ENCODE measurements at regions not wholly inside any gene's neighbourhood (a gene's known extent, or its start where the extent isn't known, plus 50 kb on each side); places are given as distances from the start of the nearest gene placed in this dataset.

DNA sequence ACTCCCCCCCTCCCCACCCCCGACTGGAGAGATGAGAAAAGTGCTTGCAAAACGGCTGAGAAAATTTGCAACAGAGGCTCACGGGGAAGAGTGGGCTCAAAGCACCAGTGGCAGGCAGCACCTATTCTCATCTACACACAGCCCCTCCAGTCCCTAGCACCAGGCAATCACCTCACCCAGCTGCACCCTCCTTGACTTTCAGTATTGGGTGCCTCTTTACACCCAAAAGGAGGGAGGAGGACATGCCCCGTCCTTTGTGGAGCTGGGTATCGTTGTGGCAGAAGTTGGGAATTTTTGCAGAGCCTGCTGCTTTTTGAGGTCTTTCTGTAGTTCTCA, 182.8 kb upstream of the TOPAZ1 start:
- no peak for DNase-seq

- no peak for DNase-seq
Observed at GRCh38 chr3:44060164-44060563, 181.5 kb upstream of the TOPAZ1 start.

GRCh38 chr3:44061268-44061667, 180.4 kb upstream of the TOPAZ1 start:
- DNase-seq: no peak

GRCh38 chr3:44061961-44062360, 179.7 kb upstream of the TOPAZ1 start:
- DNase-seq: no peak

- no peak for DNase-seq
Observed at GRCh38 chr3:44065311-44066094, 176.2 kb upstream of the TOPAZ1 start.

GRCh38 chr3:44066806-44067205, 174.9 kb upstream of the TOPAZ1 start:
- DNase-seq: no peak

- no peak for DNase-seq
Observed at GRCh38 chr3:44067431-44067830, 174.3 kb upstream of the TOPAZ1 start.

- no peak for DNase-seq
Observed at GRCh38 chr3:44068753-44069152, 172.9 kb upstream of the TOPAZ1 start.

GRCh38 chr3:44069276-44069675, 172.4 kb upstream of the TOPAZ1 start:
- DNase-seq: peak; percentile 19

- DNase-seq: no peak
Observed at GRCh38 chr3:44070841-44071546, 170.7 kb upstream of the TOPAZ1 start.

GRCh38 chr3:44072601-44073540, 168.8 kb upstream of the TOPAZ1 start:
- DNase-seq: no peak

DNA sequence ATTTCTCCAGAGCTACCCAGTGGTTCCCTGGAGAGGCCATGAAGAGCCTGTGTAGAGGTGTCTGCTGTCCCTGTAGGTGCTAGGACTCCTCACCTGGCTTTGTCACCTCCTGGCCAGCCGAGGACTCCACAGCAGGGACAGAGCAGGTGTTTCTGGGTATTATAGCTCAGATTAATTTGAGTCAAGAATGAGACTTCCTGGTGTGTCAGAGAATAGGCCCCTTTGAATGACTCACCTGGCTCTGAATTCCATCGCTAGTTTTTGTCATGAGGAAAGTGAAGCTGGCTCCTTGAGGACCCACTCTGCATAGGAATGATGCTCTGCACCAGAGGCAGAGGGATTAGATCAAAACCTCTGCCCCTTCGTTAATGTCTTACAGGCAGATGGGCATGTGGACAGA, 167.5 kb upstream of the TOPAZ1 start:
- DNase-seq: no peak

- DNase-seq: no peak
Observed at GRCh38 chr3:44076221-44076829, 165.4 kb upstream of the TOPAZ1 start.

DNA sequence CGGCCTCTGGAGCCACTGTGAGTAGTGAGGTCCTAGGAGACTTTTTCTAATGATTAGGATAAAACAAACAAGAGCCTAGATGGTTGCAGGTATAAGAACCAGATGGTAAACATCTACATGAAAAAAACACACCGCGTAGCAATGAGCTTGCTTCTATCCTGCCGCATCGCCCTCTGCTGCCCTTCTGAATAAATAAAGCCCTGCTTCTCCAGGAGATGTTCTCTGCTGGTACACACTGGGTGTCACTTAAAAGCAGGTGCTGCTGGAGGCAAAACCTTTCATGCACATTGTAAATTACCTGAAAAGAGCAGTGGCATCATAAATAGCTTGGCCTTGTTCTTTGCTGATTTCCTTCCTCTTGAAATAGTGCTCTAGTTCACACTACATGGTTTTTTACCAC, 164.4 kb upstream of the TOPAZ1 start:
- no peak for DNase-seq

DNA sequence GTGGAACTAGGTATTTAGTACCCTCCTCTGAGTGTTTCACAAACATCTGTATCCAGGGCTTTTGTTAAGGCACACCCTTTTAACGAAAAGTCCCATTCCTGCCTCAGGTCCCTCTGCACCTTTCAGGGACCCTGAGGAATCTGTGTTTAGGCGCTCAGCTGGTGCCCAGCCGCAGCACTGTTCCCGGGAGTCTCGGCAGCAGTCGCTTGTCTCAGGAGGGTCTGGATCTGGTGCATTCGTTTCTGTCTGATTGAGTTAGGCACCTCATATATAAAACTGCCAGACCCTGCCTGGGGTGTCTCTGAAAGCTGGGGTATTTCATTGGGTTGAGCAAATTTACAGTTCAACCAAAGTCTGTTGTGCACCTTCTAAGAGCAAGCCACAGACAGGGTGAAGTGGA, 162.8 kb upstream of the TOPAZ1 start:
- DNase-seq: no peak

DNA sequence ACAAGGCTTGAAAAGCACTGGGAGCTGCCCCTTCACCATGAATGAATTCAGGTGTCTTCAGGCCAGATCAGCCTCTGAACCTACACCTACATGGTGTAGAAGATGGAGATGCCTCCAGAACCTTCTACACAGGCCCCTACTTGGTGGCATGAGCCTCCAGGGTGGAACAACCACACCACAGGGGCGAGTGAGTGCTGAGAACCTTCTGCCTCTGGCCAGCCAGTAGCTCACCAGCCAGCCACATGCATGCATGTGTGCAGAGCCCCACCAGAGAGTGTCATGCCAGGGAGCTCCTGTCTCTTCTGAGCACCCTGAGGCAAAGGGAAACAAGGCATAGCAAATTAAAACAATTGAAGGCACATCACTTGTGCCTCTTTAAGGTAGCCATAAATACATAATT, 161.8 kb upstream of the TOPAZ1 start:
- DNase-seq: no peak

DNA sequence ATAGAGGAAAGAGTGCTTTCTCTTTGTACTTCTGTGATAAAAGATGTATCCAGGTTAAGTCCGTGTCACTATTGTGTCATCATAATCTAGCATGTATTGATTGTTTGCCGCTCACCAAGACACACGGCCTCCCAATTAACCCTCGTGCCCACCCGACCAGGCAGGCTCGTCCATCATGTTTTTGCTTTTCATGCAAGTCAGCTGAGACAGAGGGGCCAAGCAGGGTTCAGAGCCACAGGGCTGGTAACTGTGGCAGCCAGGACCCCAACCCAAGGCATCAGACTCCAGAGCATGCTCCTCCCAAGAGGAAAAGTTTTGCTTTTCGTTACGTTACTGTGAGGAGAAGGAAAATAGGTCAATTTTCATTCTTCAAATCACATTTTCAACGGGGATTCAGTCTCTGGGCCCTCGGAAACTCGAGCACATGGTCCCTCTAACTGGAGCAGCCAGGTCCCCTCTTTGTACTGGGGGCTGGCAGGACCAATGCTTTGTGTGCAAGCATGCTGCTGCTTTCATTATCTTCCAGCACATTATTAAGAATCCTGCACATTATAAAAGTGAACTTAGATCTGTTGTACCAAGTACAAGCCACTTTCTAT, 161.1 kb upstream of the TOPAZ1 start:
- DNase-seq: no peak

DNA sequence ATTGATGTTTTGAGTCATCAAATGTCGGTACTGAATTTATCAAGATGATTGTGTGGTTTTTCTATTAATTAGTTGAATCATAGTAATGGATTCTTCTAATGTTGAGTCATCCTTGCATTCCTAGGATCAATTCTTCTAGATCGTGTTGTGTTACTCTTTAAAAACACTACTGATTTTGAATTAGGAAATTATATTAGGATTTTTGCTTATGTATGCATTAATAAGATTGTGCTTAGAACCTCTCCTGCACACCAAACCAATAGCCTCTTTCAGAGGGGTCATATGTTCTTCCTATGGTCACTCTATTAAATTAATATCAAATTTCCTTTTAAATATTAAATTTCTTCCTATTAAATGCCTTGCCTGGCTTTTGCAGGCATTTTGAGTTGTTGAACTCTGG, 151.7 kb upstream of the TOPAZ1 start:
- DNase-seq: peak; percentile 14

GRCh38 chr3:44092497-44092896, 149.2 kb upstream of the TOPAZ1 start:
- DNase-seq: peak; percentile 14

- no peak for DNase-seq
Observed at GRCh38 chr3:44093531-44093930, 148.2 kb upstream of the TOPAZ1 start.

GRCh38 chr3:44098656-44099415, 142.8 kb upstream of the TOPAZ1 start:
- DNase-seq: no peak
